ENCODE measurements at regions not wholly inside any gene's neighbourhood (a gene's known extent, or its start where the extent isn't known, plus 50 kb on each side); places are given as distances from the start of the nearest gene placed in this dataset.

GRCh38 chr2:146934921-146935320 lies 909.9 kb upstream of the ACVR2A start:
- Histone ChIP-seq H3K4me3 (no peak overlapping the region), H4K20me1 (replicated peaks; ENCODE audit: insufficient read depth) (no peaks in the 10 kb centered on the region), H2AFZ (no peak overlapping the region), H3K79me2 (replicated peaks; ENCODE audit: insufficient read depth) (no peaks in the 10 kb centered on the region), H3K27me3 (ENCODE audit: insufficient read depth) (no peaks in the 10 kb centered on the region), H3K4me1 (ENCODE audit: insufficient read depth) (no peaks in the 10 kb centered on the region), H3F3A (replicated peaks; ENCODE audit: low read depth) (no peaks in the 10 kb centered on the region), H3K9me2 (ENCODE audit: insufficient read depth) (no peaks in the 10 kb centered on the region), H3K36me3 (ENCODE audit: insufficient read depth) (no peaks in the 10 kb centered on the region), H3K27ac (ENCODE audit: low read depth) (no peak overlapping the region), H3K4me2 (no peak overlapping the region)
- Mint-ChIP-seq H3K27me3 (ENCODE audit: insufficient read depth, low read depth, poor library complexity) (peaks cover 4% of the 10 kb centered on the region), H3K4me1 (no peaks in the 10 kb centered on the region; the same call in 2 of the 3 replicates), H3K36me3 (ENCODE audit: low read depth) (no peaks in the 10 kb centered on the region), H3K27ac (no peak overlapping the region), H3K4me3 (no peak overlapping the region), H3K9me3 (no peaks in the 10 kb centered on the region)
- TF ChIP-seq EZH2phosphoT487 (IDR thresholded peaks at IDR 0.05; ENCODE audit: unreplicated experiment) (no peak), REST (IDR thresholded peaks at IDR 0.05; ENCODE audit: unreplicated experiment) (no peak)
- ATAC-seq (no peak), DNase-seq (ENCODE audit: low spot score) (no peak)

DNA sequence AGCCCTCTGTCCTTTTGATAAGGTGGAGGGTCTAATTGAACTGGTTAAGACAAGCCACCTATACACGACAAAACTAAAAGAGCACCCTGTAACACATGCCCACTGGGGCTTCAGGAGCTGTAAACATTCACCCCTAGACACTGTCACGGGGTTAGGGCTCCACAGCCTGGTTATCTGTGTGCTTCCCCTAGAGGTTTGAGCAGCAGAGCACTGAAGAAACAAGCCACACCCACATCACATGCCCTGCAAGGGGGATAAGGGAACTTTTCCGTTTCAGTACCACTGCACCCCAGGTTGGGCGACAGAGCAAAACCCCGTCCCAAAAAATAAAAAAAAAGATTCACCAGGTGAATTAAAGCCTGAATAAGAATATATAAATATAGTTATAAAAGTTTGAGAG lies 913.7 kb upstream of the ACVR2A start:
- Histone ChIP-seq H3K4me3 (no peak overlapping the region), H3K27ac (ENCODE audit: low read depth) (no peak overlapping the region), H3K9me2 (ENCODE audit: insufficient read depth) (no peaks in the 10 kb centered on the region), H3K4me2 (no peak overlapping the region), H3F3A (replicated peaks; ENCODE audit: low read depth) (no peaks in the 10 kb centered on the region), H3K79me2 (replicated peaks; ENCODE audit: insufficient read depth) (no peaks in the 10 kb centered on the region), H3K36me3 (ENCODE audit: insufficient read depth) (no peaks in the 10 kb centered on the region), H4K20me1 (replicated peaks; ENCODE audit: insufficient read depth) (no peaks in the 10 kb centered on the region), H2AFZ (peak overlapping the region; percentile 40), H3K27me3 (ENCODE audit: insufficient read depth) (no peaks in the 10 kb centered on the region), H3K4me1 (ENCODE audit: insufficient read depth) (no peaks in the 10 kb centered on the region)
- H3K36me3 Mint-ChIP-seq (ENCODE audit: low read depth), result no peaks in the 10 kb centered on the region
- no peak overlapping the region for H3K27ac Mint-ChIP-seq
- DNase-seq (ENCODE audit: low spot score), result peak; percentile 41
- TF ChIP-seq, protein P1, sequence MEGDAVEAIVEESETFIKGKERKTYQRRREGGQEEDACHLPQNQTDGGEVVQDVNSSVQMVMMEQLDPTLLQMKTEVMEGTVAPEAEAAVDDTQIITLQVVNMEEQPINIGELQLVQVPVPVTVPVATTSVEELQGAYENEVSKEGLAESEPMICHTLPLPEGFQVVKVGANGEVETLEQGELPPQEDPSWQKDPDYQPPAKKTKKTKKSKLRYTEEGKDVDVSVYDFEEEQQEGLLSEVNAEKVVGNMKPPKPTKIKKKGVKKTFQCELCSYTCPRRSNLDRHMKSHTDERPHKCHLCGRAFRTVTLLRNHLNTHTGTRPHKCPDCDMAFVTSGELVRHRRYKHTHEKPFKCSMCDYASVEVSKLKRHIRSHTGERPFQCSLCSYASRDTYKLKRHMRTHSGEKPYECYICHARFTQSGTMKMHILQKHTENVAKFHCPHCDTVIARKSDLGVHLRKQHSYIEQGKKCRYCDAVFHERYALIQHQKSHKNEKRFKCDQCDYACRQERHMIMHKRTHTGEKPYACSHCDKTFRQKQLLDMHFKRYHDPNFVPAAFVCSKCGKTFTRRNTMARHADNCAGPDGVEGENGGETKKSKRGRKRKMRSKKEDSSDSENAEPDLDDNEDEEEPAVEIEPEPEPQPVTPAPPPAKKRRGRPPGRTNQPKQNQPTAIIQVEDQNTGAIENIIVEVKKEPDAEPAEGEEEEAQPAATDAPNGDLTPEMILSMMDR (conservative IDR thresholded peaks at IDR 0.05; ENCODE audit: low read depth in 2 of 2), result 0 out of 4 replicates have a peak, but pooled peaks of 1 of the 2 experiments have one; percentile 3
- TF ChIP-seq REST (IDR thresholded peaks at IDR 0.05; ENCODE audit: unreplicated experiment), result no peak
- no peak overlapping the region for H3K4me3 Mint-ChIP-seq
- peak; percentile 70 for ATAC-seq
- no peaks in the 10 kb centered on the region for H3K9me3 Mint-ChIP-seq
- H3K27me3 Mint-ChIP-seq (ENCODE audit: insufficient read depth, low read depth, poor library complexity), result peaks cover 4% of the 10 kb centered on the region
- no peaks in the 10 kb centered on the region for H3K4me1 Mint-ChIP-seq

Measured in GM23338 (cell line).